Keratinocyte (primary cell): ENCODE measurements at regions not wholly inside any gene's neighbourhood (a gene's known extent, or its start where the extent isn't known, plus 50 kb on each side); places are given as distances from the start of the nearest gene placed in this dataset.
"Not testable (repeated sequence)": the region's sequence is repeated elsewhere in the genome, so short reads cannot be mapped to it uniquely, and the experiment has no call there.

Experiments used
- DNase-seq: peaks from one replicate; pipeline ENCODE4 v3.0.0-alpha.2; 2011; ENCODE audit warnings: low read depth, missing footprints, low spot score
- FAIRE-seq: peaks from 2 replicates; lab custom pipeline; 2011; peaks lifted over from hg19 to GRCh38; lab: Jason Lieb, UNC
- H2AFZ ChIP-seq: 2 replicates; pipeline ENCODE4 v1.6.0; 2012; ENCODE audit warnings: low read length, control low read depth, inconsistent platforms; ENCODE audit not compliant: control insufficient read depth
- H3K27ac ChIP-seq: 2 replicates; pipeline ENCODE4 v1.5.1; 2011; ENCODE audit warnings: low read length; ENCODE audit not compliant: control insufficient read depth, insufficient read depth
- H3K27me3 ChIP-seq: 3 replicates; pipeline ENCODE4 v1.6.0; 2011; ENCODE audit warnings: low read length; ENCODE audit not compliant: control insufficient read depth, insufficient read depth; ENCODE audit errors: extremely low read depth
- H3K36me3 ChIP-seq, 2 experiments: 2 replicates in 1 of 2; 3 replicates in 1 of 2; pipeline ENCODE4 v1.5.1; 2011; ENCODE audit warnings: low read length in 2 of 2, mild to moderate bottlenecking in 1 of 2; ENCODE audit not compliant: control insufficient read depth in 2 of 2, insufficient read depth in 2 of 2; ENCODE audit errors: extremely low read depth in 1 of 2
- H3K4me1 ChIP-seq: 3 replicates; pipeline ENCODE4 v1.5.1; 2011; ENCODE audit warnings: low read length; ENCODE audit not compliant: control insufficient read depth, insufficient read depth; ENCODE audit errors: extremely low read depth
- H3K4me2 ChIP-seq: 3 replicates; pipeline ENCODE4 v1.6.0; 2011; ENCODE audit warnings: low read depth, low read length; ENCODE audit not compliant: control insufficient read depth, insufficient read depth; ENCODE audit errors: extremely low read depth
- H3K4me3 ChIP-seq, 3 experiments: fragments of 200-600 bp in 1 of 3; sonication (generic) in 1 of 3; 2 replicates in 2 of 3; 3 replicates in 1 of 3; pipeline ENCODE4 v1.5.1; 2011 to 2016; ENCODE audit warnings: low read length in 3 of 3, mild to moderate bottlenecking in 3 of 3, control low read depth in 2 of 3, inconsistent platforms in 1 of 3, low read depth in 1 of 3, mixed read lengths in 1 of 3, mixed run types in 1 of 3, moderate library complexity in 1 of 3; ENCODE audit not compliant: control insufficient read depth in 2 of 3, insufficient read depth in 2 of 3; ENCODE audit errors: extremely low read depth in 1 of 3
- H3K79me2 ChIP-seq: 2 replicates; pipeline ENCODE4 v1.6.0; 2012; ENCODE audit warnings: low read length; ENCODE audit not compliant: control insufficient read depth, insufficient read depth
- H3K9ac ChIP-seq: 3 replicates; pipeline ENCODE4 v1.6.0; 2011; ENCODE audit warnings: low read length; ENCODE audit not compliant: control insufficient read depth, insufficient read depth; ENCODE audit errors: extremely low read depth
- H3K9me1 ChIP-seq: 3 replicates; pipeline ENCODE4 v1.6.0; 2011; ENCODE audit warnings: low read length; ENCODE audit not compliant: control insufficient read depth, insufficient read depth; ENCODE audit errors: extremely low read depth
- H3K9me3 ChIP-seq: 2 replicates; pipeline ENCODE4 v1.5.1; 2012; ENCODE audit warnings: low read depth, low read length; ENCODE audit not compliant: control insufficient read depth
- H4K20me1 ChIP-seq: 3 replicates; pipeline ENCODE4 v1.6.0; 2011; ENCODE audit warnings: low read length; ENCODE audit not compliant: control insufficient read depth, insufficient read depth; ENCODE audit errors: extremely low read depth
- EZH2 ChIP-seq: IDR thresholded peaks from one replicate; pipeline ENCODE4 v1.6.1; 2012; ENCODE audit warnings: inconsistent platforms, mild to moderate bottlenecking, low read length, moderate library complexity
- dilution Hi-C: fragments of 300-500 bp; cut with MboI; formaldehyde crosslinking; loops from one replicate; pipeline ENCODE4 v1.7.0; 2020; ENCODE audit warnings: low sequenced_read_pairs; ENCODE audit not compliant: extremely low pct_ligation_motif_present
- TF ChIP-seq, protein P1 (sequence below), 3 experiments: IDR thresholded peaks in 1 of 3; conservative IDR thresholded peaks in 1 of 3; optimal IDR thresholded peaks in 1 of 3; 2 replicates in 2 of 3; 3 replicates in 1 of 3; pipeline versions ENCODE3 to v1.5.1; 2011; ENCODE audit warnings: low read length in 3 of 3, mild to moderate bottlenecking in 3 of 3, moderate library complexity in 2 of 3, control low read depth in 1 of 3, inconsistent platforms in 1 of 3; ENCODE audit not compliant: insufficient read depth in 2 of 3; ENCODE audit errors: extremely low read depth in 1 of 3

DNA sequence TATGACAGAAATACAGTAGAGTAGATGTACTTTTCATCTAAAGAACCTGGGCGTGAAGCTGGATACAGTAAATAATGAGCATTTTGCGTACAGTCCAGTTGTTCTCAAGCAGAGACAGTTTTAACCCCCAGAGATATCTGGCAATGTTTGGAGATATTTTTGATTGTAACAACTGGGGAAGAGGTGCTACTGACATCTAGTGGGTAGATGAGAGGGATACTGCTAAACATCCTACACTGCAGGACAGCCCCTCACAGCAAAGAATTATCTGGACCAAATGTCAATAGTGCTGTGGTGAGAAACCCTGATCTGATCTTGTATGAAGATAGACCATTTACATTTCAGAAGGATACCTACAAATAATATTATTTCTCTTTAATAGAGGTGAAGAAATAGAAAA is 200.2 kb upstream of the FAM47A start:
- H3K9me1 ChIP-seq, result no peaks in the 10 kb centered on the region
- H3K4me1 ChIP-seq, result no peaks in the 10 kb centered on the region
- H3K79me2 ChIP-seq, result no peaks in the 10 kb centered on the region
- TF ChIP-seq, protein P1, sequence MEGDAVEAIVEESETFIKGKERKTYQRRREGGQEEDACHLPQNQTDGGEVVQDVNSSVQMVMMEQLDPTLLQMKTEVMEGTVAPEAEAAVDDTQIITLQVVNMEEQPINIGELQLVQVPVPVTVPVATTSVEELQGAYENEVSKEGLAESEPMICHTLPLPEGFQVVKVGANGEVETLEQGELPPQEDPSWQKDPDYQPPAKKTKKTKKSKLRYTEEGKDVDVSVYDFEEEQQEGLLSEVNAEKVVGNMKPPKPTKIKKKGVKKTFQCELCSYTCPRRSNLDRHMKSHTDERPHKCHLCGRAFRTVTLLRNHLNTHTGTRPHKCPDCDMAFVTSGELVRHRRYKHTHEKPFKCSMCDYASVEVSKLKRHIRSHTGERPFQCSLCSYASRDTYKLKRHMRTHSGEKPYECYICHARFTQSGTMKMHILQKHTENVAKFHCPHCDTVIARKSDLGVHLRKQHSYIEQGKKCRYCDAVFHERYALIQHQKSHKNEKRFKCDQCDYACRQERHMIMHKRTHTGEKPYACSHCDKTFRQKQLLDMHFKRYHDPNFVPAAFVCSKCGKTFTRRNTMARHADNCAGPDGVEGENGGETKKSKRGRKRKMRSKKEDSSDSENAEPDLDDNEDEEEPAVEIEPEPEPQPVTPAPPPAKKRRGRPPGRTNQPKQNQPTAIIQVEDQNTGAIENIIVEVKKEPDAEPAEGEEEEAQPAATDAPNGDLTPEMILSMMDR (optimal IDR thresholded peaks at IDR 0.05 in 1 of 3, IDR thresholded peaks at IDR 0.05 in 1 of 3, conservative IDR thresholded peaks at IDR 0.05 in 1 of 3; ENCODE audit: extremely low read depth in 1 of 3, insufficient read depth in 2 of 3, low read length in 3 of 3), result peak in 2 of 3 experiments; percentile 10 to 32
- TF ChIP-seq EZH2, result no peak
- FAIRE-seq (no peak), DNase-seq (no peak)
- no peak overlapping the region for H3K9ac ChIP-seq
- no peak overlapping the region for H3K4me2 ChIP-seq
- no peak overlapping the region for H3K4me3 ChIP-seq
- H3K27me3 ChIP-seq, result no peaks in the 10 kb centered on the region
- no peaks in the 10 kb centered on the region for H3K9me3 ChIP-seq
- H2AFZ ChIP-seq, result no peak overlapping the region
- H4K20me1 ChIP-seq, result no peaks in the 10 kb centered on the region
- H3K27ac ChIP-seq, result no peak overlapping the region
- no peaks in the 10 kb centered on the region for H3K36me3 ChIP-seq
- dilution Hi-C loops, result no loop called here

DNA sequence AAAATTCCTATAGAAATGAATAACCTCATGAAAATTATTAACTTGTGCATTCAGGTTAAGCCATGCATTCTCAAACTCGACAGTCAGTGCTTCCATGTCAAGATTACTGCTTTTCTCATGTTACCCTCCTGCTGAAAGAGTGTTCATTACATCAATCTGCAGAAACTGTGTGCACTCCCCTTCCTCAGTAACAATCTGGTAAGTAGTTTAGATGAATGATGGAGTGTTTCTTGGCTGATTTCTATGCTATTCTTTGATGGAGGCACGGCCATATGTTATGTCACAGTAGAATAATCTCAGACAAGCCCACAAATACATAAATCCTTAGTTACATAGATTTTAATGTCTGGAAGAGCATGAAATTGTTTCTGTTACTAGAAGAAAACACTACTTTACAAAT is 193.3 kb upstream of the FAM47A start:
- no peaks in the 10 kb centered on the region for H3K9me3 ChIP-seq
- H3K4me3 ChIP-seq, result no peak overlapping the region
- no peak overlapping the region for H3K4me2 ChIP-seq
- no peak overlapping the region for H2AFZ ChIP-seq
- H3K4me1 ChIP-seq, result no peaks in the 10 kb centered on the region
- no peak overlapping the region for H3K9ac ChIP-seq
- FAIRE-seq, result no peak
- no peak for DNase-seq
- TF ChIP-seq EZH2, result no peak
- TF ChIP-seq, protein P1 (optimal IDR thresholded peaks at IDR 0.05 in 1 of 3, IDR thresholded peaks at IDR 0.05 in 1 of 3, conservative IDR thresholded peaks at IDR 0.05 in 1 of 3; ENCODE audit: extremely low read depth in 1 of 3, insufficient read depth in 2 of 3, low read length in 3 of 3), result no peak
- dilution Hi-C loops, result no loop called here
- H4K20me1 ChIP-seq, result no peaks in the 10 kb centered on the region
- H3K27me3 ChIP-seq, result no peaks in the 10 kb centered on the region
- no peaks in the 10 kb centered on the region for H3K36me3 ChIP-seq
- no peaks in the 10 kb centered on the region for H3K9me1 ChIP-seq
- no peaks in the 10 kb centered on the region for H3K79me2 ChIP-seq
- no peak overlapping the region for H3K27ac ChIP-seq

DNA sequence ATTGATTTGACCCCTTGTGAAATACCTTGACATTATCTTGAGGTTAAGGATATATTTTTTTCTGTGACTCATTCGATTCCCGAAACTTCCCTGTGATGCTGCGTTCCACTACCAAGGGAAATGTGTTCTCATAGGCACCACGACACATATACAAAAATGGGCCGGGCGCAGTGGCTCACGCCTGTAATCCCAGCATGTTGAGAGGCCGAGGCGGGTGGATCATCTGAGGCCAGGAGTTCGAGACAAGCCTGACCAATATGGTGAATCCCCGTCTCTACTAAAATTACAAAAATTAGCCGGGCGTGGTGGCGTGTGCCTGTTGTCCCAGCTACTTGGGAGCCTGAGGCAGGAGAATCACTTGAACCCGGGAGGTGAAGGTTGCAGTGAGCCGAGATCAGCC is 188.3 kb upstream of the FAM47A start:
- H3K9ac ChIP-seq, H3K27ac ChIP-seq, H3K36me3 ChIP-seq, H3K4me1 ChIP-seq, DNase-seq, H3K4me2 ChIP-seq, dilution Hi-C loops, H3K9me1 ChIP-seq, H2AFZ ChIP-seq, H3K79me2 ChIP-seq, H3K27me3 ChIP-seq, FAIRE-seq, H3K4me3 ChIP-seq, H4K20me1 ChIP-seq, H3K9me3 ChIP-seq: not testable (repeated sequence)
